Liver (tissue), 8 donors: ENCODE measurements at regions not wholly inside any gene's neighbourhood (a gene's known extent, or its start where the extent isn't known, plus 50 kb on each side); places are given as distances from the start of the nearest gene placed in this dataset.

Experiments
- DNase-seq: peaks from one replicate; pipeline ENCODE4 v3.0.0-alpha.2; 2017; ENCODE audit warnings: low spot score
- H3K27ac ChIP-seq, 2 donors: one replicate each; pipeline ENCODE4 v1.7.0; 2013; ENCODE audit warnings: inconsistent platforms in 2 of 2, low read length in 2 of 2, control low read depth in 1 of 2, low read depth in 1 of 2, mild to moderate bottlenecking in 1 of 2
- H3K27me3 ChIP-seq, 4 donors: one replicate each; pipeline versions ENCODE4 v1.6.1 to v1.7.0; 2013; ENCODE audit warnings: low read length in 3 of 4, inconsistent platforms in 1 of 4, mild to moderate bottlenecking in 1 of 4, moderate library complexity in 1 of 4; ENCODE audit not compliant: control insufficient read depth in 4 of 4, insufficient read depth in 4 of 4
- H3K36me3 ChIP-seq, 4 donors: one replicate each; pipeline versions ENCODE4 v1.6.1 to v1.7.0; 2013; ENCODE audit warnings: low read length in 3 of 4, mild to moderate bottlenecking in 3 of 4, low read depth in 1 of 4, moderate library complexity in 1 of 4; ENCODE audit not compliant: control insufficient read depth in 4 of 4, insufficient read depth in 3 of 4
- H3K4me1 ChIP-seq, 4 donors: one replicate each; pipeline versions ENCODE4 v1.6.1 to v1.7.0; 2013; ENCODE audit warnings: low read length in 3 of 4, mild to moderate bottlenecking in 3 of 4, moderate library complexity in 1 of 4; ENCODE audit not compliant: control insufficient read depth in 4 of 4, insufficient read depth in 4 of 4
- H3K4me3 ChIP-seq, 3 donors: one replicate each; pipeline versions ENCODE4 v1.6.1 to v1.7.0; 2013; ENCODE audit warnings: low read length in 3 of 3, control low read depth in 1 of 3, low read depth in 1 of 3, mild to moderate bottlenecking in 1 of 3
- H3K9ac ChIP-seq, 2 donors: one replicate each; pipeline ENCODE4 v1.7.0; 2013; ENCODE audit warnings: low read length in 2 of 2, mild to moderate bottlenecking in 2 of 2, moderate library complexity in 2 of 2, control low read depth in 1 of 2, low read depth in 1 of 2
- H3K9me3 ChIP-seq, 4 donors: one replicate each; pipeline versions ENCODE4 v1.6.1 to v1.7.0; 2013; ENCODE audit warnings: low read length in 3 of 4; ENCODE audit not compliant: control insufficient read depth in 4 of 4
- ATF3 ChIP-seq: IDR thresholded peaks from 2 replicates; pipeline ENCODE4 v1.6.1; 2016; ENCODE audit warnings: antibody characterized with exemption
- EGR1 ChIP-seq, 2 donors: IDR thresholded peaks; 2 replicates each; pipeline ENCODE4 v1.6.1; 2016 to 2018; ENCODE audit warnings: antibody characterized with exemption in 2 of 2, low read depth in 2 of 2
- FOXA1 ChIP-seq: IDR thresholded peaks from 2 replicates; pipeline ENCODE4 v1.6.1; 2016; ENCODE audit warnings: antibody characterized with exemption
- FOXA2 ChIP-seq: IDR thresholded peaks from 2 replicates; pipeline ENCODE4 v1.6.1; 2016; ENCODE audit warnings: antibody characterized with exemption
- GABPA ChIP-seq, 2 donors: IDR thresholded peaks in 1 of 2; conservative IDR thresholded peaks in 1 of 2; 2 replicates each; pipeline ENCODE4 v1.6.1; 2016; ENCODE audit warnings: antibody characterized with exemption in 2 of 2, mild to moderate bottlenecking in 1 of 2, moderate library complexity in 1 of 2
- HNF4A ChIP-seq, 2 donors: conservative IDR thresholded peaks; 2 replicates each; pipeline ENCODE4 v1.6.1; 2016; ENCODE audit warnings: antibody characterized with exemption in 2 of 2, mild to moderate bottlenecking in 2 of 2
- HNF4G ChIP-seq: IDR thresholded peaks from 2 replicates; pipeline ENCODE4 v1.6.1; 2016; ENCODE audit warnings: antibody characterized with exemption
- JUND ChIP-seq, 2 donors: IDR thresholded peaks; 2 replicates each; pipeline ENCODE4 v1.6.1; 2016; ENCODE audit warnings: antibody characterized with exemption in 2 of 2
- NR2F2 ChIP-seq: IDR thresholded peaks from 2 replicates; pipeline ENCODE4 v1.6.1; 2016; ENCODE audit warnings: antibody characterized with exemption
- RAD21 ChIP-seq, 2 donors: IDR thresholded peaks; 2 replicates each; pipeline ENCODE4 v1.6.1; 2016; ENCODE audit warnings: antibody characterized with exemption in 2 of 2, mild to moderate bottlenecking in 2 of 2
- RXRA ChIP-seq, 2 donors: IDR thresholded peaks; 2 replicates each; pipeline ENCODE4 v1.6.1; 2017 to 2018; ENCODE audit warnings: antibody characterized with exemption in 2 of 2, mild to moderate bottlenecking in 1 of 2
- SP1 ChIP-seq: IDR thresholded peaks from 2 replicates; pipeline ENCODE4 v1.6.1; 2018; ENCODE audit warnings: antibody characterized with exemption, mild to moderate bottlenecking
- TAF1 ChIP-seq: conservative IDR thresholded peaks from 2 replicates; pipeline ENCODE4 v1.6.1; 2016; ENCODE audit warnings: antibody characterized with exemption, mild to moderate bottlenecking
- WGBS: extraction: QIAGEN DNeasy Blood & Tissue Kit; methylation state at CpG from one replicate; pipeline ENCODE4 v1.1.7; 2013; 5-methylcytosine and 5-hydroxymethylcytosine counted together
- TF ChIP-seq, protein P1 (sequence below): IDR thresholded peaks from 2 replicates; pipeline ENCODE4 v1.6.1; 2016; ENCODE audit warnings: antibody characterized with exemption
- TF ChIP-seq, protein P2 (sequence below): IDR thresholded peaks from 2 replicates; pipeline ENCODE4 v1.6.1; 2016; ENCODE audit warnings: antibody characterized with exemption, mild to moderate bottlenecking
- TF ChIP-seq, protein P3 (sequence below): IDR thresholded peaks from 2 replicates; pipeline ENCODE4 v1.6.1; 2016; ENCODE audit warnings: antibody characterized with exemption
- TF ChIP-seq, protein P4 (sequence below): fragments of 150-350 bp; IDR thresholded peaks from 2 replicates; pipeline ENCODE4 v1.5.1; 2017; ENCODE audit warnings: improper control_type of control experiment, low read depth, low read length; ENCODE audit not compliant: missing input control
- donor health status: healthy.
- donor health status: healthy.
- donor health status: healthy.
- donor health status: healthy.
- donor health status: healthy.

GRCh38 chr5:74374656-74375055, 265.9 kb downstream of the ENC1 start (continued):
- TF ChIP-seq SP1 (no peak), RAD21 (IDR thresholded peaks at IDR 0.05) (no peak), JUND (IDR thresholded peaks at IDR 0.05) (no peak), HNF4A (conservative IDR thresholded peaks at IDR 0.05) (no peak)

GRCh38 chr5:74373076-74373475, 267.5 kb downstream of the ENC1 start:
- DNase-seq, result no peak
- Histone ChIP-seq H3K27me3 (no peaks in the 10 kb centered on the region), H3K27ac (no peak overlapping the region), H3K36me3 (no peaks in the 10 kb centered on the region), H3K4me1 (no peaks in the 10 kb centered on the region), H3K9me3 (peaks cover 0 to 2% (median 0%) of the 10 kb centered on the region in 4 donors), H3K9ac (no peak overlapping the region), H3K4me3 (no peak overlapping the region)
- TF ChIP-seq FOXA2, result no peak
- TF ChIP-seq FOXA1, result no peak
- WGBS, result 68% methylated on average over 1 of the region's 1 CpG

DNA sequence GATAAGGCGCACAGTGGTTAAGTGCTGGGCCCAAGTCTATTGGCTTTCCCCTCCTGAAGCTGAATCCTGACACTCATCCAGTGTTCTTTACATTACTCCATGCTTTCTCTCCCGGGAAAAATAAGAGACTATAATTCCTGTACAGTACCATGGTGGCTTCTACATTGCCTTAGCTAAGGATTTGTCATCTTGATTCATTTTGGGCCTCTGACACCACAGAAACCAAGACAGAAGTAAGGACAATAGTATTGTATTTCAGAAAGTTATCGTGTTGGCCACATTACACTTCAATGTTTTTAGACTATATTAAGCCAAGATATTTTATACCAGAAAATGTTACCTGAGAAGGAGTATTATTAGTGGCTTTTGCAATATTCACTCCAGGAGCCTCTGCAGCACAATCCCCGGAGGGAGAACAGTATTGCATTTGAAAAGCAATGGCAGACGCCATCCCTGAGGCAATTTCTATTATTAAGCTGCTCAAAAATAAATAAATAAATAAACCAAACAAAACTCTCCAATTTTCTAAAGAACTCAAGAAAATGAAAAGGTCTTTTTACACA, 267.9 kb downstream of the ENC1 start:
- Histone ChIP-seq H3K4me3 (no peak overlapping the region), H3K36me3 (no peaks in the 10 kb centered on the region), H3K9ac (no peak overlapping the region), H3K27me3 (no peaks in the 10 kb centered on the region), H3K4me1 (no peaks in the 10 kb centered on the region), H3K27ac (no peak overlapping the region), H3K9me3 (peaks cover 0 to 2% (median 0%) of the 10 kb centered on the region in 4 donors)
- no peak for DNase-seq
- WGBS, result 95% methylated on average over 5 of the region's 5 CpGs
- no peak for TF ChIP-seq GABPA (IDR thresholded peaks at IDR 0.05 in 1 of 2, conservative IDR thresholded peaks at IDR 0.05 in 1 of 2)
- TF ChIP-seq, protein P1, sequence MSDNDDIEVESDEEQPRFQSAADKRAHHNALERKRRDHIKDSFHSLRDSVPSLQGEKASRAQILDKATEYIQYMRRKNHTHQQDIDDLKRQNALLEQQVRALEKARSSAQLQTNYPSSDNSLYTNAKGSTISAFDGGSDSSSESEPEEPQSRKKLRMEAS, result no peak
- TF ChIP-seq, protein P2, sequence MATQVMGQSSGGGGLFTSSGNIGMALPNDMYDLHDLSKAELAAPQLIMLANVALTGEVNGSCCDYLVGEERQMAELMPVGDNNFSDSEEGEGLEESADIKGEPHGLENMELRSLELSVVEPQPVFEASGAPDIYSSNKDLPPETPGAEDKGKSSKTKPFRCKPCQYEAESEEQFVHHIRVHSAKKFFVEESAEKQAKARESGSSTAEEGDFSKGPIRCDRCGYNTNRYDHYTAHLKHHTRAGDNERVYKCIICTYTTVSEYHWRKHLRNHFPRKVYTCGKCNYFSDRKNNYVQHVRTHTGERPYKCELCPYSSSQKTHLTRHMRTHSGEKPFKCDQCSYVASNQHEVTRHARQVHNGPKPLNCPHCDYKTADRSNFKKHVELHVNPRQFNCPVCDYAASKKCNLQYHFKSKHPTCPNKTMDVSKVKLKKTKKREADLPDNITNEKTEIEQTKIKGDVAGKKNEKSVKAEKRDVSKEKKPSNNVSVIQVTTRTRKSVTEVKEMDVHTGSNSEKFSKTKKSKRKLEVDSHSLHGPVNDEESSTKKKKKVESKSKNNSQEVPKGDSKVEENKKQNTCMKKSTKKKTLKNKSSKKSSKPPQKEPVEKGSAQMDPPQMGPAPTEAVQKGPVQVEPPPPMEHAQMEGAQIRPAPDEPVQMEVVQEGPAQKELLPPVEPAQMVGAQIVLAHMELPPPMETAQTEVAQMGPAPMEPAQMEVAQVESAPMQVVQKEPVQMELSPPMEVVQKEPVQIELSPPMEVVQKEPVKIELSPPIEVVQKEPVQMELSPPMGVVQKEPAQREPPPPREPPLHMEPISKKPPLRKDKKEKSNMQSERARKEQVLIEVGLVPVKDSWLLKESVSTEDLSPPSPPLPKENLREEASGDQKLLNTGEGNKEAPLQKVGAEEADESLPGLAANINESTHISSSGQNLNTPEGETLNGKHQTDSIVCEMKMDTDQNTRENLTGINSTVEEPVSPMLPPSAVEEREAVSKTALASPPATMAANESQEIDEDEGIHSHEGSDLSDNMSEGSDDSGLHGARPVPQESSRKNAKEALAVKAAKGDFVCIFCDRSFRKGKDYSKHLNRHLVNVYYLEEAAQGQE, result no peak
- no peak for TF ChIP-seq HNF4G
- no peak for TF ChIP-seq SP1
- TF ChIP-seq RXRA (IDR thresholded peaks at IDR 0.05), result no peak
- TF ChIP-seq RAD21 (IDR thresholded peaks at IDR 0.05), result no peak
- TF ChIP-seq HNF4A (conservative IDR thresholded peaks at IDR 0.05), result no peak
- no peak for TF ChIP-seq EGR1 (IDR thresholded peaks at IDR 0.05; ENCODE audit: low read depth in 2 of 2)
- no peak for TF ChIP-seq TAF1
- no peak for TF ChIP-seq NR2F2
- TF ChIP-seq, protein P3, sequence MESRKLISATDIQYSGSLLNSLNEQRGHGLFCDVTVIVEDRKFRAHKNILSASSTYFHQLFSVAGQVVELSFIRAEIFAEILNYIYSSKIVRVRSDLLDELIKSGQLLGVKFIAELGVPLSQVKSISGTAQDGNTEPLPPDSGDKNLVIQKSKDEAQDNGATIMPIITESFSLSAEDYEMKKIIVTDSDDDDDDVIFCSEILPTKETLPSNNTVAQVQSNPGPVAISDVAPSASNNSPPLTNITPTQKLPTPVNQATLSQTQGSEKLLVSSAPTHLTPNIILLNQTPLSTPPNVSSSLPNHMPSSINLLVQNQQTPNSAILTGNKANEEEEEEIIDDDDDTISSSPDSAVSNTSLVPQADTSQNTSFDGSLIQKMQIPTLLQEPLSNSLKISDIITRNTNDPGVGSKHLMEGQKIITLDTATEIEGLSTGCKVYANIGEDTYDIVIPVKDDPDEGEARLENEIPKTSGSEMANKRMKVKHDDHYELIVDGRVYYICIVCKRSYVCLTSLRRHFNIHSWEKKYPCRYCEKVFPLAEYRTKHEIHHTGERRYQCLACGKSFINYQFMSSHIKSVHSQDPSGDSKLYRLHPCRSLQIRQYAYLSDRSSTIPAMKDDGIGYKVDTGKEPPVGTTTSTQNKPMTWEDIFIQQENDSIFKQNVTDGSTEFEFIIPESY, result no peak
- TF ChIP-seq FOXA1, result no peak
- TF ChIP-seq FOXA2, result no peak
- TF ChIP-seq, protein P4, sequence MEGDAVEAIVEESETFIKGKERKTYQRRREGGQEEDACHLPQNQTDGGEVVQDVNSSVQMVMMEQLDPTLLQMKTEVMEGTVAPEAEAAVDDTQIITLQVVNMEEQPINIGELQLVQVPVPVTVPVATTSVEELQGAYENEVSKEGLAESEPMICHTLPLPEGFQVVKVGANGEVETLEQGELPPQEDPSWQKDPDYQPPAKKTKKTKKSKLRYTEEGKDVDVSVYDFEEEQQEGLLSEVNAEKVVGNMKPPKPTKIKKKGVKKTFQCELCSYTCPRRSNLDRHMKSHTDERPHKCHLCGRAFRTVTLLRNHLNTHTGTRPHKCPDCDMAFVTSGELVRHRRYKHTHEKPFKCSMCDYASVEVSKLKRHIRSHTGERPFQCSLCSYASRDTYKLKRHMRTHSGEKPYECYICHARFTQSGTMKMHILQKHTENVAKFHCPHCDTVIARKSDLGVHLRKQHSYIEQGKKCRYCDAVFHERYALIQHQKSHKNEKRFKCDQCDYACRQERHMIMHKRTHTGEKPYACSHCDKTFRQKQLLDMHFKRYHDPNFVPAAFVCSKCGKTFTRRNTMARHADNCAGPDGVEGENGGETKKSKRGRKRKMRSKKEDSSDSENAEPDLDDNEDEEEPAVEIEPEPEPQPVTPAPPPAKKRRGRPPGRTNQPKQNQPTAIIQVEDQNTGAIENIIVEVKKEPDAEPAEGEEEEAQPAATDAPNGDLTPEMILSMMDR, result no peak
- no peak for TF ChIP-seq ATF3
